T-helper 1 cell treated with Interleukin-12 subunit alpha and Interleukin-12 subunit beta and Interleukin-4 antibody, amounts not matched to agents 30 ng/mL and 1 ng/mL, for 36 hours (primary cell): ENCODE measurements at regions not wholly inside any gene's neighbourhood (a gene's known extent, or its start where the extent isn't known, plus 50 kb on each side); places are given as distances from the start of the nearest gene placed in this dataset.

ENCODE experiments used
- intact Hi-C: fragments of 100-400 bp; cut with micrococcal nuclease; formaldehyde crosslinking; loops from one replicate; pipeline ENCODE4 v1.15.1; 2024

DNA sequence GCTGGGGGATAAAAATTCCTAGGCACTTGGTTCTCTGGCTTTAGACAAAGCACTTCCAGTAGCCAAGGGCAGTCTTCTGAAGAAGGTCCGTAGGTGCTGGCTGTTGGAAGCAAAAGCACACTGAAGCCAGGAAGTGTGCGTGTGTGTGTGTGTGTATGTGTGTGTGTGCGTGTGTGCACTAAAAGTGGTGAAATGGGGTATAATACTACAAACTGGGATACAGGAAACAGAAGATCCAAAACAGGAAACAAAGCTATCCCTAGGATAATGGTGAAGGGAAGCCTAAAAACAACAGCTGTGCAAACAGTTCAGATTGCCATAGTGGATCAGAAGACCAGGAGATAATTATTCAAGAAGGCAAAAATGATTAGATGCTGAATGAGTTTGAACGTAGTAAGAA is 103.4 kb downstream of the IL20RB start:
- intact Hi-C loops: no loop called here

DNA sequence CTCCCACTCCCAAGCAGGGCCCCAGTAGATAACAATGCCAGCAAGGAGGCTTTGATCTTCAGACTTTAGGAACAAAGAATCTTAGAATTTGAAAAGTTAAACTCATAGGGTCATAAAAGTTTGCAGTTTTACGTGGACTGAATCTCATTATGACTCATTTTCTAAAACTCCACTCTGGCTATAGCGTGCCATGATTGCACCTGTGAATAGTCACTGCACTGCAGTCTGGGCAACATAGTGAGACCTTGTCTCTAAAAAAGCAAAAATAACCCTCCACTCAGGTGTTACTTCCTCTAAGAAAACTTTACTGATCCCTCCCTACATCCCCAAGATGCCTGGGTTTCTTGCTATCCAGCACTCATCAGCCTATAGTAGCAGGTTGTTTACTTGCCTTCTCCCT is 104.5 kb downstream of the IL20RB start:
- intact Hi-C loops: no loop called here

DNA sequence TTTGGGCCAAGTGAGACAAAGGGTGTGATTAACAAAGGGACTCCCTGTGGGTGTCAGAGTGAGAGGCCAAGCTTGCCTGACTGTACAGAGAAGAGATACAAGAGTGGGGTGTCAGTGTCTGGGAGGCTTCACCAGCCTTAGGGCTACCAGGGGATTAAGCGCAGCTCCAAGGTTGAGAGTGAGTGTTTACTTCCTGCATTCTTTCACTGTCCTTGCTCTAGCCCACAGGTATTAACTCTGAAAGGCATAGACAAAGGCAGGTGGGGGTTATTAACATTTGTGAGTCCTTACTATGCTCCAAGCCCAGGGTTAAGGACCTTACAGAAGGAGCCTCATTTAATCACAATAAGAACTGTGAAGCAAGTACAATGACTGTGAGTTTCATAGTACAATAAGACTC is 107.6 kb downstream of the IL20RB start:
- intact Hi-C loops: no loop called here

DNA sequence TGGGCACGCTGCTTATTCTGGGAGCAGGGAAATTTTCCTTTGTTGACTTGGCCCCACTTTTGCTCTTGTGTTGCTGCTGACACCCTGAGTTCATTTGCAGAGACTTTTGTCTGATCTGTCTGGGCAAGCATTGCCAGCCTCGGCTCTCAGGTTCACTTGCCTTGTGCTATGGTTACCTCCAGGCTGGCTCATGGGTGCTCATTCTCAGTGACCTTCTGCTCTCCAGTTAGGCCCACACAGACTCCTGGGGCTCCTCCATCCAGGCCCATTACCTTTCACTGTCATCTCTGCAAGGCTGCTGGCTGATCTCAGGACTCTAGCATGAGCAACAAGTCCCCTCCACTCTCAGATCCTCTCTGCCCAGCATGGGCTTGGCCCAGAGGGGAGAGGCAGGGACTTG is 108.3 kb downstream of the IL20RB start:
- intact Hi-C loops: no loop called here

DNA sequence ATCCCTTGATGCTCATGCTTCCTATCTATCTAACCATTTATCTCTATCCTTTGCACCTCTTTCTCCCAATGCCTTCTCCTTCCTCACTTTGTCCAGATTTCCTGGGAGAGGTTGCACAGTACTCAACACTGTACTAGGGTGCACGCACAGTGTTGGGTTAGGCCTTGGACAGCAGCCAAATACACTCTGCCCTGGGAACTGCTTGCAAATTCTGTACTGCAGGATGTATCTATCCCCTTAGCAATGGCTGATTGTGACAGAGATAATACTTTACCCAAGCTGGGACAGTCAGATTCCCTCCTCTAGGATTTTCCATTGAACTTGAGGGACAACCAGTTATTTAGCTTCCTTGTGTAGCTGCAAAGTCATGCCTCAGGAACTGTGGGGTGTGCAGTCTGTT is 113.3 kb downstream of the IL20RB start:
- intact Hi-C loops: no loop called here

DNA sequence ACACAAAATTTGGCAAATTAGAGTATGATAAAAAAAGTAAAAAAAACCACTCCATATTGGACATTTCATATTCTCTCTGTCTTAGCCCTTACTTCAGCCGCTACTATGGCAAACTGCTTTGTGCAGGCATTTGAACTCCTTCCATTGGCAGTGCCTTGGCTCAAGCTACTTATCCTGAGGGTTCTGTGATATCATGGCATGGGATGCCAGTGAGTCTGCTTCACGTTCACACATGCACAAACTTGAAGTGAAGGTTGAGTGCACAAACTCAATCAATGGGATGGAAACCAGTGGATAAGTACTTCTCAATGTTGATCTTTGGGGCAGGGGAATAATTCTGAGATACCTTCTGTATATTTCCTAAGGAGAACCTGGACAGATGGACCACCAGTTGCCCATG is 117.2 kb downstream of the IL20RB start:
- intact Hi-C loops: no loop called here

DNA sequence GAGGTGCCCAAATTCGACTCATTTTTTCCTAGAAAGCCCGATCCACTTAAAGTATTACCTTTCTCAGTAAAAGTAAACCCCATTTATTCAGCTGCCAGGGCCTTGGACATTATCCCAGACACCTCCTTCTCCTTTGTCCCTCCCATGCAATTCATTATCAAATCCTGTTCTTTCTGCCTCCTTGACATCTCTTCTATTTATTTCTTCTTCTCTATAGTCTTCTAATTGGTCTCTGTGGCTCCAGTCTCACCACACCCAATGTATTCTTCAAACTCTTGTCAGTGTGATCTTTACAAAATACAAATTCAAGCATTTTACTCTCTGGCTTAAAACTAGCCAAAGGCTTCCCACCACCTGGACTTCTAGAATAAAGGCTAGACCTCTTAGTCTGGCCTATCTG is 120.3 kb downstream of the IL20RB start:
- intact Hi-C loops: no loop called here

DNA sequence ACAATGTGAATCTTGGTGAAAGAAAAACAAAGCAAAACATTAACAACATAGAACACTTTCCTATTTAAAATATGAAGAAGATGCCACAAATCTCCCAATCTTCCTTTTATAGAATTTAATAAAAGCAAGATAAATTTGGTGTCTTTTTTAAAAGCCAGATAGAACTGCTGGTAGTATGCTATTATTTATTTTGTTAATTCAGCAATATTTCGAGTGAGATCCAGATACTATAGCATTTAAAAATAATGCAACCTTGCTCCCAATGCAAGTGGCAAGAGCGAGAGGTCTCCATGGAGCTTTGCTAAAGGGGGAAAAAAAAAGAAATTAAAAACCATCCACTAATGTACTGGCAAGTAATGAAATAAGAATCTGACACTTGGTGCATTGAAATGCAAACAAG is 121.8 kb downstream of the IL20RB start:
- intact Hi-C loops: no loop called here

DNA sequence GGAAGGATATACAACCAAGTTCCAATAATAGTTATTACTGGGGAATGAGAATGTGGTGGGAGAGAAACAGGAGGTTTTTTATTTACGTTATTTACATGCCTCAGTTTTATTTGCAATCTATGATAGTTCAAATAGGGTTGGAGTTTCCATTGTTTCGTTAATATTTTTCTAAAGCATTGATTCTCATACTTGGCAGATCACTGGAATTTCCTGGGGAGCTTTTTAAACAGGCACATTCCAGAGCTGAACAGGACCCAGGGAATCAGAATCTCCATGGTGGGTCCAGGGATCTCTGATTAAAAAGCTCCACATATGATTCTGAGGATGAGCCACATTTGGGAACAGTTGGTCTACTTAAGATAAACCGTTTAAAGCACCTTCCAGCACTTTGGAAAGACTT is 123.9 kb downstream of the IL20RB start:
- intact Hi-C loops: no loop called here

DNA sequence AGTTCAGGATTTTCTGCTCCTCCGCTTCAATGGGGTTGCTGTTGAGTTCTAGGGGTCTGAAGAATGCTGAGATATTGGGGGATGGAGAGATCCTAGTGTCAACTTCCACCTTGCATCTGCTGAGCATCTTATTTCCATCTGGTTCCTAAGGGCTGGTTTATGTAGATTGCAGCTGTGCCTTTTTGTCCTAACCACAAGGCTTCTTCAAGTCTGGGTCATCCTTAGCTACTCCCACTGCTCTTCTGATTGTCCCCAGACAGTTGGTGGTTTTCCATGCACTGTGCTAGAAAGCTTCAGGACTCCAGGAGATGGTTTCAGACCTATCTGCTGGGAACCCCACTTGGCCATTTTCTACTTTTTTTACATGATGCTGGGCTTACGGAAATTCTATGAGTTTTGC is 125.0 kb downstream of the IL20RB start:
- intact Hi-C loops: no loop called here

DNA sequence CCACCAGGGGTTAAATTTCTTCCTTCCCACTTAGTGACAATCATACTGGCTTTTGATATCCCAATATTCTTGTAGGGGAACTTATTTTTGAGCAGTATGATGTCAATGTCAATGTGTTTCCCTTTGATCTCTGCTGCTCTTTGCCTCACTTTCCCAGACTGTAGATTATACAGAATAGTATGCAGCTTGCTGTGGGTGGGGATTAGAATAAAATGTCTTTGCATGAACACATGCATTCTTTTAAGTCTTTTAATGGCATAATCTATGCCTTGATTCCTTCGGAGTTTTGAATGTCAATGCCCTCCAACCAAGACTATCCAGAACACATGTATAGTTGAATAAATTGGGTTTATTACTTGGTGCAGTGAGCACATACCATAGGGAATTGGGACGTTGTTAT is 125.5 kb downstream of the IL20RB start:
- intact Hi-C loops: no loop called here

DNA sequence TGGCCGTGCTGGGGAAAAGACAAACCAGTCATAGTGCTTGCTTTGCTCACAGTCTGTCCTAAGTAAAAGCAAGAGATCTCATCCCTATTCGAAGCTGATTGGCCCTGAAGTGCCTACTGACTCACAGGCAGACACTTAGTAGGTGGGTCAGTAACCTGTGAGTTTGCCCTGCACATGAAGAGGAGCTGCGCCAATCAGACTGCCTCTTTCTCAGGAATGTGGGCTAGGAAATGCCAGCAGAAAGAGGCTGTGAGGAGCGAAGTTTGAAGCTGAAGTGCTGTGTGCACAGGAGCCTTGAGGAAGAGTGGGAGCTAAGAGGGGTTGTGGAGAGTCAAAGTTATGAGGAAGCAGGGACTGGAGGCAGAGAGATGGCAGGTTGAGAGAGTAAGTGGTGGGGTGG is 126.8 kb downstream of the IL20RB start:
- intact Hi-C loops: no loop called here

DNA sequence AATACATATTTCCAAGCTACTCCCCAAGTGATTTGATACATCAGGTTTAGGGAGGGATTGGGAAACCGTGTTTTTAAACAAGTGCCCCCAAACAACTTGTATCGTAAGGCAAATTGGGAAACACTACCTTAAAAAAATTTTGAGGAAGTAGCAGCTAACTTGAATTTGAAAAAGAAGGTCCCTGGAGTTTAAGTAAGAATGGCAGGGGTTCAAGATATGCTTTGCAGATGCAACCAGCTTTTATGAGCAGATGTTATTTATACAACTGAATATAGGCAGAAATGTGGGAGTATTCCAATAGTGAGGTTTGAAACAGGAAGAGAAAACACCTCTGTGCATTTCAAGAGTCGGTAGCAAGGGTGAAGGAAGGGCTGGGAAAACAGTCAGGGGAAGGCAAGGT is 139.6 kb downstream of the IL20RB start:
- intact Hi-C loops: no loop called here

DNA sequence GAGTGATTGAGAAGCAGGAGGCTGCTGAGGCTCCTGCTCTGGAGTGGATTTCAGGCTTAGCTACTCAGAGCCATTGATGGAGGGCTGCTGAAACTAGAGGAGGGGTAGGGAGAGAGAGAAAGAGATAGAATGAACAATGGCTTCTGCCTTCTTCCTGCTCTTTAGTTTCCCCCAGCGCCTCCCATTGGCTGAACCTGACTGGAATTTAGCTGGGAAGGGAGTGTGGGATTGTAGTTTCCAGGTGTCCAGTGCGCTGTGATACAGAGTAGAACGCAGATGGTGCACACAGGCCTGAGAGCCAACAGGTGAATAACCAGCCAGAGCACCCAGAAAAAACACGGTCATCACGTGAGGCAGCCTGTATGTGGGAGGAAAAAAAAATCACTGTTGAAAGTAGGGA is 140.1 kb downstream of the IL20RB start:
- intact Hi-C loops: no loop called here

DNA sequence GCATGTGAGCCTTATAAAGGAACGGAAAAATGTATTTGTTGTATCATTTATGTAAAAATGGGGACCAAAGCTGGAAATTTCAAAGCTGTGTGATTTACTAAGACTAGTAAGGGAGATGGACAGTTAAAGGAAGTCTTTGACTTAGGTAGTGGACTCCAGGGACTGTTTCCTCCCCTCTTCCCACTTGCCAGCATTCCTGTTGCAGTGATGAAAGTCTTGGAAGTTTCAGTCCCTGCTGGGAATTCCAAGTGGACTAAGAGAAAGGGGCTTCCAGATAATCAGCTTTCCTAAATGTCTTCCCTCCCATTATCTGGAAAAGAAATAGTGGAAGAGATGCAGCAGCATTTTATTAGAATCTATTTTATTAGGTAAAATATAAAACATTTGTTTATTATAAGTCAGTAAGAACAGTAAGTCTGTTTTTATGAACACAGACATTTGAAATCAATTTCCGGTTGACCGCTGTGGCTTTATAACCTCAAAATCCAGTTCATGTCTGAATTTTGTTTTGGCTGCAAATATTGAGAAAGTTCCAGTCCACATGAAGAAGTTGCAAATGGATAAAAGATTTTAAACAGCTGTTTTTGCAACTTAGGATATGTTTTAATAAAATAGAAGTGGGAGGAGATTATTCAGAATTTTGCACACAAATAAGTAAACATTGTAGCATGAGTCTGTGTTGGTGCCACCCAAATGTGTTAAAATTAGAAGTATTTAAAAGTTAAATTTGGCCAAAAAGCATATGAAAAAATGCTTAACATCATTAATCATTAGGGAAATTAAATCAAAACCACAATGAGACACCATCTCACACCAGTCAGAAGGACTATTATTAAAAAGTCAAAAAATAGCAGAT is 141.8 kb downstream of the IL20RB start:
- intact Hi-C loops: no loop called here

DNA sequence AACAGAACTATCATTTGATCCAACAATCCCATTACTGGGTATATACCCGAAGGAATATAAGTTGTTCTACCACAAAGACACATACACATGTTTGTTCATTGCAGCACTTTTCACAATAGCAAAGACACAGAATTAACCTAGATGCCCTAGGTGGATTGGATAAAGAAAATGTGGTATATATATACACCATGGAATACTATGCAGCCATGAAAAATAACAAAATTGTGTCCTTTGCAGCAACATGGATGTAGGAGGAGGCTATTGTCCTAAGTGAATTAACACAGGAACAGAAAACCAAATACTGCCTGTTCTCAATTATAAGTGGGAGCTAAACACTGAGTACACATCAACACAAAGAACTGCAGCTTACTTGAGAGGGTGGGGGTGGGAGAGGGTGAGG is 142.5 kb downstream of the IL20RB start:
- intact Hi-C loops: no loop called here

DNA sequence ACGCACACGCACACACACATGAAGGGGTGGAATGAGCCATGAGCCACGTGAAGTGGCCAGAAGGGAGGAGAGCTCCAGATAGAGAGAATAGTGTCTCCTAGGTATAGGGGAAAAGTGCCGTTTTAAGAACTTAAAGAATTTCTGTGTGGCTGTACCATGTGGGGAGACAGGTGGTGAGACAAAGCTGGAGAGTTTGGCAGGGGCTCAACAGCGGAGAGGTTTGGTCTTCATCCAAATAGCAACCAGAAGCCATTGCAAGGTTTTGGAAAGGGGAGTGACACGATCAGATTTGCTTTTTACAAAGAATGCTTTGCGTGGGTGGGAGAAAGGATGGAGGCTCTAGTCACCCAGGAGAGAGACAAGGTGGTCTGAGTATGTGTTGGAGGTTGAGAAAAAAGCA is 146.0 kb downstream of the IL20RB start:
- intact Hi-C loops: no loop called here

DNA sequence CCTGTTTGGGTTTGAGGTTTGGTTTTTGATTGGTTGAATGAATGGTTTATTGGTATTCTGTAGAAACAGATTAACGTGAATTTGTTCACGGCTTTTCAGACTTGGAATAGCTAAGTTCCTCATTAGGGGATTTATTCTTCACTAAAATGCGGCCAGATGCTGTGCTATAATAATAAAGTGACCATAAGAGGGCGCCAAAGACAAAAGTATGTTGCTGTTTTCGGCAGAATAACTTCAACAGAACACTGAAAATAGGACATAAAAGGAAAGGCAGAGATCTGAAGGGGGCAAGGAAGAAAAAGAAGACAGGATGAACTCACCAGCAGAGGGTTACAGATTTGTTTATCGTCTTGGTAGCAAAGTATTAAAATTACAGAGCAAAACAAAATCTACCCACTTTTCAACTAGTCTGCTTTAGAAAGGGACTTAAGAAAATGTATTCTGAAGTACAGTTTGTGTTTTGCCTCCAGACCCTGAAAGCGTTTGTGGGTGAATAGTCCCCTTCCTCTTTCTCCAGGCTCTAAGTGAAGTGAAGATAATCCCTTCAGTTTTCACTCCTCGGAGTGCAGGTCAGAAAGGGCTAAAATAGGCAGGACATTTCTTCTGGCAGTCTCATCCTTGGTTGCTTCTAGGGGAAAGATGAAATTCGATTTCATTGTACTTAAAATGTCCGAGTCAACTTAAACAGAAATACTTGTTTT is 147.6 kb downstream of the IL20RB start:
- intact Hi-C loops: loop anchor here (1.0 kb wide), 3 partner anchors 841 to 1030 kb away; no protein-coding TSS in a partner anchor

DNA sequence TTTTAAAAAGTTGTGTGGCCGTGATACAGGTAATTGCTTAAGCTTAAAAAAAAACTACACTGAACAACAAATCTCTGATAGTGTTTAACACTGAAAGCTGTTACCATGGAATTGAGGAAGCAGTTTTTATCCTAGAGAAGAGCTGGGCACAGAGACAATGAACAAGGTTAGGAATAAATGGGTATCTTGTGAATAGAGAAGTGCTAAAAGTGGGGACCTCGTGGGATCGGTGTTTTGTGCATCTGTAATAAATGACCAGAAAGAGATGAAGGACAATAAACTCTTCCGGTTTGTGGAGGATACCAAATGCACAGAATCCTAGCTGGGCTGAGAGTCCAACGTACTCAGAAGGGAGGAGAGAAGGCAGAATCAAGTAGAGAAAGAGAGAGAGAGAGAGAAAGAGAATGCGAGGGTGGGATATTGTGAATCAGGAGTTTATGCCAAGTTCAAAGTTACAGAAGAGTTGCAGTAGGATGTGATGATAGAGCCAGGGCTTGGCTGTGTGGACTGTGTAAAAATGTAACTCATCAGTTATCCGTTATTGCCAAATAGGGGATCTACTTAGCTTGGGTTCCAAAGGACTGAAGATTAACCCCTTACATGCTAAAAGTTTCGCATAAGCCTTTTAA is 148.9 kb downstream of the IL20RB start:
- intact Hi-C loops: no loop called here

DNA sequence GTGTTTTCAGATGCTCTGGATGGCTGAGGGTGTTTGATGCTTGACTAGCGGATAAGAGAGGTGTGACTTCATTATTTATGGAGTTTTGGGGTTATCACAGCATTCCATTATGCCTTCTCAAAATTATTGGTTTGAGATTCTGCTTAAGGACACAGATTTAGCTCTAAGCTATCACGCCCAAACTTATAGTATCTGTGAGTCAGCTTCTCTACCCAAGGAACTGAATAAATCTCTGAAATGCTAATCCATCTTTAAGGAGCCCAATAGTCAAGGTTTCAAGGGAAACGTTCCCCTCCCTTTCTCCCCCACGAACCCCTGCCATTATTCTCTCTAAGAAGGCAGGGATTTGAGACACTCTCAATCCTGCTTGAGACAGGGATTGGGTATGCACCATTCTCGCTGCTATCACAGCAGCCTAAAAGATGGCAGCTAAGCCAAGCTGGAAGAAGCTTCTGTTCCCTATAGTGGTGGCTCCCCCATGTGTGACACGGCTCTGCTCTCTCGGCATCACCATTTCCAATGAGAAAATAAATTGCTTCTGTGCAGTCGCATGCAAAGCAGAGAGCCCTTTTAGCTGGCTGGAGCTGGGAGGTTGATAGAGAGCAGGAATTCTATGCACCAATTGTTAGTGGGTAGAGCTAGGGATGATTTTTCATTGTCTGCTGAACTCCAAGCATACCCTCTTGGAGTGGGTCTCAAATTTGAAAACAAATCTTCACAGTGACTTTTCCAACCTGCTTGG is 151.1 kb downstream of the IL20RB start:
- intact Hi-C loops: no loop called here

DNA sequence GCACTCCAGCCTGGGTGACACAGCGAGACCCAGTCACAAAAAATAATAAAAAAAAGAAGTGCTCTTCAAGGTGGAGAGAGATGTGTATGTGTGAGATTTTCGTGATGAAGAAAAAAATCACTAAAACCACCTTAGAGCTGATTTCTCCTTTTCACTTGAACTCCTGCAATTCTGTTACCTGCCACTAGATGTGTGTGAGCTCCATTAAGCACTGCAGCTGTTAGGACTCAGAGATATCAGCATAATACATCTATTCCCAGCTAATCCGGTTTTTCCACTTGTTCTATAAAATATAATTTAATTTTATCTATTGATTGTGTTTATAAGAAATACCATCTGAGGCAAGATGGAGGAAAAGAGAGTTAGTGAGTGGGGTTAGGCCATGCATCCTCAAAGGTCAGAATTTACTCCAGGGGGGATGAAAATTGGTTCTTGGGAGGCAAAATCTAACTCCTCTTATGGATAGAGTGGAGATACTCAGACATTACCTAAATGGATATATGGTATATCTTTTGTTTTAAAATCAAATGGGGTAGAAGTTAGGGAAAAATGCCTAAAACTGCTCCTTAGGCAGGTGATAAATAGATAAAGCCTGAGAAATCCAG is 152.7 kb downstream of the IL20RB start:
- intact Hi-C loops: no loop called here
